ENCODE measurements at regions not wholly inside any gene's neighbourhood (a gene's known extent, or its start where the extent isn't known, plus 50 kb on each side); places are given as distances from the start of the nearest gene placed in this dataset.

GRCh38 chr2:34570266-34570872, 971.3 kb upstream of the FAM98A start:
- no peak for DNase-seq (ENCODE audit: extremely low read depth, low read depth)
- TF ChIP-seq, protein P1, sequence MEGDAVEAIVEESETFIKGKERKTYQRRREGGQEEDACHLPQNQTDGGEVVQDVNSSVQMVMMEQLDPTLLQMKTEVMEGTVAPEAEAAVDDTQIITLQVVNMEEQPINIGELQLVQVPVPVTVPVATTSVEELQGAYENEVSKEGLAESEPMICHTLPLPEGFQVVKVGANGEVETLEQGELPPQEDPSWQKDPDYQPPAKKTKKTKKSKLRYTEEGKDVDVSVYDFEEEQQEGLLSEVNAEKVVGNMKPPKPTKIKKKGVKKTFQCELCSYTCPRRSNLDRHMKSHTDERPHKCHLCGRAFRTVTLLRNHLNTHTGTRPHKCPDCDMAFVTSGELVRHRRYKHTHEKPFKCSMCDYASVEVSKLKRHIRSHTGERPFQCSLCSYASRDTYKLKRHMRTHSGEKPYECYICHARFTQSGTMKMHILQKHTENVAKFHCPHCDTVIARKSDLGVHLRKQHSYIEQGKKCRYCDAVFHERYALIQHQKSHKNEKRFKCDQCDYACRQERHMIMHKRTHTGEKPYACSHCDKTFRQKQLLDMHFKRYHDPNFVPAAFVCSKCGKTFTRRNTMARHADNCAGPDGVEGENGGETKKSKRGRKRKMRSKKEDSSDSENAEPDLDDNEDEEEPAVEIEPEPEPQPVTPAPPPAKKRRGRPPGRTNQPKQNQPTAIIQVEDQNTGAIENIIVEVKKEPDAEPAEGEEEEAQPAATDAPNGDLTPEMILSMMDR (IDR thresholded peaks at IDR 0.05; ENCODE audit: low read depth, low read length), result no peak

GRCh38 chr2:34567128-34567527, 968.0 kb upstream of the FAM98A start:
- no peak for DNase-seq (ENCODE audit: extremely low read depth, low read depth)
- TF ChIP-seq, protein P1 (IDR thresholded peaks at IDR 0.05; ENCODE audit: low read depth, low read length), result no peak

DNA sequence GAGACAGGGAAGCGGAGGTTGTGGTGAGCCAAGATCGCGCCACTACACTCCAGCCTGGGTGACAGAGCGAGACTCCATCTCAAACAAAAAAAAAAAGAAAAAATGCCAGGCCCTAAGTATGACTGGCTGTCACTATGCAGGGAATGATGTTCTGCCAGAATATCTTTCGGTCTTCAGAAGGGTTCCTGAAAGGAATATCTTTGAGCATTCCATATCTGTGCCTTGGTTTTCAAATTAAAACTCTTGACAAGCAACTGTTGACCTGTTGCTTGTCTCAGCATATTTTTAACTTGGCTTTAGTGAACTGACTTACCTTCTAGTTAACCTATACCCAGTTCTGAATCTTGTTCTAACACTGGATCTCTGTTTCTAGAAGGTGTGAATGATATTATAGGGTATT, 953.2 kb upstream of the FAM98A start:
- TF ChIP-seq, protein P1 (IDR thresholded peaks at IDR 0.05; ENCODE audit: low read depth, low read length), result no peak
- DNase-seq (ENCODE audit: extremely low read depth, low read depth), result no peak

DNA sequence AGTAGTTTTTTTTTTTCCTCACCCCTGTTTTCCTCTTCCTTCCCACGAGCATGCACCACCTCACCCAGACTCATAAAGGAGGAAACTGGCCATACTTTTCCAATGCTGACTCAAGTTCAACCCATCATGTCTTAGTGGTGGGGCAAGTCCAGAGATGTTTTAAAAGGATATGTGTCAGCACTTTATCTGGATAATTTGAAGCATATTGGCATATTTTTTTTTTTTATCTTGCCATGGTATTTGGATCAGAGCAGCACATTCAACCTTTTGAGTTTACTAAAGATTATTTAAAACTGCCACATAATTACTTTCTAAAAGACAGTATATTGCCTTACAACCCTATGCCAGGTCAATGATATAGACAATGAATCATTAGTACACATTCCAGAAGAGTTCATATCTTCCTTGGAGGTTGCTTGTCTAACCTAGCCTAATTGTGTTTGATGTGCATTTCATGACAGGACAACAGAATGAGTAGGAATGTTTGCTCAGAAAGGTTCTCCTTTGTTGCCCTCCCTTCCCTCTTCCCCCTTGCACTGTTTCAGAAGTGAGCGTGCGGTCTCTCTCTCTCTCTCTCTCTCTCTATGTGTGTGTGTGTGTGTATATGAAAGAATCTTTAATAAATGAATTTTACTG, 950.7 kb upstream of the FAM98A start:
- TF ChIP-seq, protein P1 (IDR thresholded peaks at IDR 0.05; ENCODE audit: low read depth, low read length), result no peak
- no peak for DNase-seq (ENCODE audit: extremely low read depth, low read depth)

DNA sequence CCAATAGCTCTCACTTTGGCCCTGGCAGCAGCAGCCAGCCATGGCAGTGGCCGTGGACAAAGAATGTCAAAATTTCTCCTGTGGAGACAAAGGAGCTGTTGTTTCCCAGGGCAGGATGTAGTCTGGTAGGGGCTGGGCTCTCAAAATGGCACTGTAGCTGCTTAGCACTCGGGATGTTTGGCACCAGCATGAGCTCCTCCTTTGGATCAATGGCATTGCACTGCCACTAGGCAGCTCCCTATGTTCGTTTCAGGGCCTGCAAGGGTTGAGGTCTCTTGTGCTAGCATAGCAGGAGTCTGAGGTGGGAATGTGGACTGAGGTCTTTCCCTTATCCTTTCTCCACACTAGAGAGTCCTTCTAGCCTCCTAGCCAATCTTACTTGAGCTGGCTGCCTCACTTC, 948.8 kb upstream of the FAM98A start:
- no peak for DNase-seq (ENCODE audit: extremely low read depth, low read depth)
- TF ChIP-seq, protein P1 (IDR thresholded peaks at IDR 0.05; ENCODE audit: low read depth, low read length), result no peak

- DNase-seq (ENCODE audit: extremely low read depth, low read depth), result no peak
- TF ChIP-seq, protein P1 (IDR thresholded peaks at IDR 0.05; ENCODE audit: low read depth, low read length), result no peak
These were observed 948.2 kb upstream of the FAM98A start for GRCh38 chr2:34547340-34547739.

- TF ChIP-seq, protein P1 (IDR thresholded peaks at IDR 0.05; ENCODE audit: low read depth, low read length), result no peak
- no peak for DNase-seq (ENCODE audit: extremely low read depth, low read depth)
These were observed 946.5 kb upstream of the FAM98A start for GRCh38 chr2:34545486-34546136.
